ENCODE measurements at regions not wholly inside any gene's neighbourhood (a gene's known extent, or its start where the extent isn't known, plus 50 kb on each side); places are given as distances from the start of the nearest gene placed in this dataset.
A peak's percentile ranks its signal among the peaks of the same experiment; 100 is the strongest.

- DNase-seq (ENCODE audit: insufficient read length, low spot score, missing footprints) = no peak
- H3K4me2 ChIP-seq (ENCODE audit: insufficient read depth, low read length) = no peak overlapping the region
- no peaks in the 10 kb centered on the region for H3K79me2 ChIP-seq (ENCODE audit: insufficient read depth, low read length)
- H3K4me3 ChIP-seq (ENCODE audit: insufficient read depth, low read length) = no peak overlapping the region
- H2AFZ ChIP-seq (ENCODE audit: low read length) = no peak overlapping the region
- H4K20me1 ChIP-seq (ENCODE audit: insufficient read depth, low read length) = no peaks in the 10 kb centered on the region
- H3K27me3 ChIP-seq (ENCODE audit: insufficient read depth, low read length) = no peaks in the 10 kb centered on the region
- H3K36me3 ChIP-seq (ENCODE audit: insufficient read depth, low read length) = no peaks in the 10 kb centered on the region
- H3K4me1 ChIP-seq (ENCODE audit: insufficient read depth, low read length) = no peaks in the 10 kb centered on the region
- H3K9me3 ChIP-seq (ENCODE audit: low read depth, low read length) = no peaks in the 10 kb centered on the region
- TF ChIP-seq CTCF (IDR thresholded peaks at IDR 0.05; ENCODE audit: extremely low read depth, low read depth, low read length) = no peak
- H3K27ac ChIP-seq (ENCODE audit: low read depth, low read length) = no peak overlapping the region
Observed at GRCh38 chr11:37755521-37755920, 1157.5 kb upstream of the RAG2 start.

DNA sequence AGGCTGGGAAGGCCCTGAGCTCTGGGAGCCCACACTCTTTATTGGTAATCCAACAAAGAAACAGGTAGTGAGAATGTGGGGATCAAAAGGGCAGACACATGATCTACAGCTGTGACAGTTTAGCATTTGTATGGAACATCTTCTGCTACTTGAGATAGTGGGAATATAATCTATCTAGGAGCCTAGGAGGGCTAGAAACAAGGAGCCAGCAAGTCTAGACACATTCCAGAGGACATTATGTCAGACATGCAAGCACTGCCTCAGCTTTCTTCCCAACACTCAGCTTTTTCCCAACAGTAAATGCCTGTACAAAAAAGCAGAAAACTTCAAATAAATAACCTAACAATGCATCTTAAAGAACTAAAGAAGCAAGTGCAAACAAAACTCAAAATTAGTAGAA lies 1150.6 kb upstream of the RAG2 start:
- no peaks in the 10 kb centered on the region for H4K20me1 ChIP-seq (ENCODE audit: insufficient read depth, low read length)
- no peak overlapping the region for H3K4me3 ChIP-seq (ENCODE audit: insufficient read depth, low read length)
- H3K36me3 ChIP-seq (ENCODE audit: insufficient read depth, low read length) = no peaks in the 10 kb centered on the region
- no peak overlapping the region for H2AFZ ChIP-seq (ENCODE audit: low read length)
- no peak overlapping the region for H3K27ac ChIP-seq (ENCODE audit: low read depth, low read length)
- no peaks in the 10 kb centered on the region for H3K27me3 ChIP-seq (ENCODE audit: insufficient read depth, low read length)
- H3K4me2 ChIP-seq (ENCODE audit: insufficient read depth, low read length) = no peak overlapping the region
- H3K79me2 ChIP-seq (ENCODE audit: insufficient read depth, low read length) = no peaks in the 10 kb centered on the region
- H3K9me3 ChIP-seq (ENCODE audit: low read depth, low read length) = no peaks in the 10 kb centered on the region
- DNase-seq (ENCODE audit: insufficient read length, low spot score, missing footprints) = no peak
- H3K4me1 ChIP-seq (ENCODE audit: insufficient read depth, low read length) = peaks cover 2% of the 10 kb centered on the region
- TF ChIP-seq CTCF (IDR thresholded peaks at IDR 0.05; ENCODE audit: extremely low read depth, low read depth, low read length) = no peak

GRCh38 chr11:37747121-37747520 lies 1149.1 kb upstream of the RAG2 start:
- Histone ChIP-seq H3K4me2 (ENCODE audit: insufficient read depth, low read length) (no peak overlapping the region), H3K27me3 (ENCODE audit: insufficient read depth, low read length) (no peaks in the 10 kb centered on the region), H3K9me3 (ENCODE audit: low read depth, low read length) (no peaks in the 10 kb centered on the region), H3K4me1 (ENCODE audit: insufficient read depth, low read length) (peaks cover 2% of the 10 kb centered on the region), H3K27ac (ENCODE audit: low read depth, low read length) (no peak overlapping the region), H2AFZ (ENCODE audit: low read length) (no peak overlapping the region), H3K36me3 (ENCODE audit: insufficient read depth, low read length) (no peaks in the 10 kb centered on the region), H3K79me2 (ENCODE audit: insufficient read depth, low read length) (no peaks in the 10 kb centered on the region), H3K4me3 (ENCODE audit: insufficient read depth, low read length) (no peak overlapping the region), H4K20me1 (ENCODE audit: insufficient read depth, low read length) (no peaks in the 10 kb centered on the region)
- DNase-seq (ENCODE audit: insufficient read length, low spot score, missing footprints) = peak; percentile 0
- TF ChIP-seq CTCF (IDR thresholded peaks at IDR 0.05; ENCODE audit: extremely low read depth, low read depth, low read length) = no peak

DNA sequence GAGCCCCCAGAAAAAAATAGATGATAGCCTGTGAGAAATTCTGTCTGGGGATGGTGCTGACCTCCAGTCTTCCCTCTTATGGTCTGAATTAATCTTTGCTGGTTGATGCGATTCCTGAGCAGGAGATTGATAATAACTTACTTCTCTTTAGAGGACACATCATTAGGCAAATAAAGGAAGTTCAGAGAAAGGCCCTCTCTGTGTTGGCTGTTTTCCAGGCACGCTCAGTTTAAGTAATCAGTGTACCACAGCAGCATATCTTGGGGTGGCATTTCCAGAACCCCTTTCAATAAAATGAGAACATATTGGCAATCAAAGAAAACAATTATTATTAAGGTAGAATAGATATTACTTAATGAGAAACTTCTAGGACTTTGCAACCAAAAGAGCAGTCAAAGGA lies 1129.3 kb upstream of the RAG2 start:
- H3K4me1 ChIP-seq (ENCODE audit: insufficient read depth, low read length) = peaks cover 4% of the 10 kb centered on the region
- H3K9me3 ChIP-seq (ENCODE audit: low read depth, low read length) = no peaks in the 10 kb centered on the region
- H4K20me1 ChIP-seq (ENCODE audit: insufficient read depth, low read length) = no peaks in the 10 kb centered on the region
- no peaks in the 10 kb centered on the region for H3K27me3 ChIP-seq (ENCODE audit: insufficient read depth, low read length)
- H3K4me3 ChIP-seq (ENCODE audit: insufficient read depth, low read length) = no peak overlapping the region
- DNase-seq (ENCODE audit: insufficient read length, low spot score, missing footprints) = no peak
- no peak overlapping the region for H3K27ac ChIP-seq (ENCODE audit: low read depth, low read length)
- no peak overlapping the region for H2AFZ ChIP-seq (ENCODE audit: low read length)
- no peaks in the 10 kb centered on the region for H3K79me2 ChIP-seq (ENCODE audit: insufficient read depth, low read length)
- no peak for TF ChIP-seq CTCF (IDR thresholded peaks at IDR 0.05; ENCODE audit: extremely low read depth, low read depth, low read length)
- H3K36me3 ChIP-seq (ENCODE audit: insufficient read depth, low read length) = no peaks in the 10 kb centered on the region
- H3K4me2 ChIP-seq (ENCODE audit: insufficient read depth, low read length) = no peak overlapping the region

All from osteoblast (primary cell).